B cell (primary cell): ENCODE measurements at regions not wholly inside any gene's neighbourhood (a gene's known extent, or its start where the extent isn't known, plus 50 kb on each side); places are given as distances from the start of the nearest gene placed in this dataset.

Experiments
- CTCF ChIP-seq: fragments of 200-600 bp; IDR thresholded peaks from one replicate; pipeline ENCODE4 v1.8.0; 2022; ENCODE audit warnings: antibody characterized with exemption, mild to moderate bottlenecking
- EZH2 ChIP-seq: IDR thresholded peaks from 2 replicates; pipeline ENCODE4 v1.6.1; 2012; ENCODE audit warnings: borderline replicate concordance, low read depth, mild to moderate bottlenecking, moderate library complexity, low read length; ENCODE audit not compliant: insufficient read depth, poor library complexity, severe bottlenecking

GRCh38 chr2:173661586-173661985, 303.6 kb downstream of the SP3 start:
- TF ChIP-seq CTCF (no peak), EZH2 (no peak)
